ENCODE measurements at regions not wholly inside any gene's neighbourhood (a gene's known extent, or its start where the extent isn't known, plus 50 kb on each side); places are given as distances from the start of the nearest gene placed in this dataset.
A peak's percentile ranks its signal among the peaks of the same experiment; 100 is the strongest.

GRCh38 chr9:81776390-81776789 lies 87.0 kb upstream of the TLE1 start:
- no peak overlapping the region for H3K4me3 ChIP-seq
- H3K27ac ChIP-seq, result no peak overlapping the region
- intact Hi-C loops (cut with DNase I), result no loop called here
- no peaks in the 10 kb centered on the region for H3K36me3 ChIP-seq
- H3K4me1 ChIP-seq, result no peaks in the 10 kb centered on the region
- no peaks in the 10 kb centered on the region for H3K27me3 ChIP-seq (ENCODE audit: low read depth)
- no peak for DNase-seq
- no peak for TF ChIP-seq CTCF (IDR thresholded peaks at IDR 0.05)
- ATAC-seq, result no peak
- no peaks in the 10 kb centered on the region for H3K9me3 ChIP-seq

- Histone ChIP-seq H3K9me3 (no peaks in the 10 kb centered on the region), H3K27ac (no peak overlapping the region), H3K27me3 (ENCODE audit: low read depth) (no peaks in the 10 kb centered on the region), H3K36me3 (no peaks in the 10 kb centered on the region), H3K4me3 (no peak overlapping the region), H3K4me1 (no peaks in the 10 kb centered on the region)
- intact Hi-C loops (cut with DNase I), result no loop called here
- TF ChIP-seq CTCF (IDR thresholded peaks at IDR 0.05), result no peak
- DNase-seq (no peak), ATAC-seq (no peak)
Measured at GRCh38 chr9:81776834-81777233, 87.5 kb upstream of the TLE1 start.

GRCh38 chr9:81777482-81777881 lies 88.1 kb upstream of the TLE1 start:
- no peak for TF ChIP-seq CTCF (IDR thresholded peaks at IDR 0.05)
- Histone ChIP-seq H3K4me3 (no peak overlapping the region), H3K27me3 (ENCODE audit: low read depth) (no peaks in the 10 kb centered on the region), H3K9me3 (no peaks in the 10 kb centered on the region), H3K4me1 (no peaks in the 10 kb centered on the region), H3K27ac (no peak overlapping the region), H3K36me3 (no peaks in the 10 kb centered on the region)
- DNase-seq (no peak), ATAC-seq (no peak)
- intact Hi-C loops (cut with DNase I), result no loop called here

GRCh38 chr9:81782313-81782995 lies 93.1 kb upstream of the TLE1 start:
- TF ChIP-seq CTCF (IDR thresholded peaks at IDR 0.05), result no peak
- Histone ChIP-seq H3K36me3 (no peaks in the 10 kb centered on the region), H3K4me1 (no peaks in the 10 kb centered on the region), H3K9me3 (no peaks in the 10 kb centered on the region), H3K4me3 (no peak overlapping the region), H3K27ac (no peak overlapping the region), H3K27me3 (ENCODE audit: low read depth) (no peaks in the 10 kb centered on the region)
- DNase-seq (no peak), ATAC-seq (no peak)
- intact Hi-C loops (cut with DNase I), result no loop called here

- Histone ChIP-seq H3K4me3 (no peak overlapping the region), H3K27ac (no peak overlapping the region), H3K9me3 (no peaks in the 10 kb centered on the region), H3K36me3 (no peaks in the 10 kb centered on the region), H3K27me3 (ENCODE audit: low read depth) (no peaks in the 10 kb centered on the region), H3K4me1 (no peaks in the 10 kb centered on the region)
- DNase-seq (no peak), ATAC-seq (peak; percentile 45 to 48)
- intact Hi-C loops (cut with DNase I), result no loop called here
- no peak for TF ChIP-seq CTCF (IDR thresholded peaks at IDR 0.05)
Measured at GRCh38 chr9:81787747-81788632, 98.6 kb upstream of the TLE1 start.
